ENCODE measurements at regions not wholly inside any gene's neighbourhood (a gene's known extent, or its start where the extent isn't known, plus 50 kb on each side); places are given as distances from the start of the nearest gene placed in this dataset.

GRCh38 chr5:92092239-92092638 is 709.1 kb upstream of the ARRDC3 start:
- Histone ChIP-seq H3K4me1 (no peaks in the 10 kb centered on the region), H3K36me3 (no peaks in the 10 kb centered on the region), H3K9me3 (peaks cover 0 to 3% (median 0%) of the 10 kb centered on the region in 3 donors), H3K4me3 (no peak overlapping the region), H3K27ac (no peak overlapping the region), H3K27me3 (no peaks in the 10 kb centered on the region)
- no peak for ATAC-seq
- 18 to 22% methylated on average over 1 of the region's 1 CpG for WGBS, 2 donors (ENCODE audit: low coverage in 1 of 2)
- TF ChIP-seq POLR2A (IDR thresholded peaks at IDR 0.05) (no peak), EP300 (IDR thresholded peaks at IDR 0.05) (no peak), CTCF (IDR thresholded peaks at IDR 0.05) (no peak), POLR2AphosphoS5 (IDR thresholded peaks at IDR 0.05) (no peak)

GRCh38 chr5:92086059-92086811 is 703.1 kb upstream of the ARRDC3 start:
- 78 to 96% methylated on average over 5 to 8 of the region's 8 CpGs for WGBS, 2 donors (ENCODE audit: low coverage in 1 of 2)
- TF ChIP-seq POLR2AphosphoS5 (IDR thresholded peaks at IDR 0.05) (no peak), POLR2A (IDR thresholded peaks at IDR 0.05) (no peak), CTCF (IDR thresholded peaks at IDR 0.05) (no peak), EP300 (IDR thresholded peaks at IDR 0.05) (no peak)
- Histone ChIP-seq H3K27ac (no peak overlapping the region), H3K4me3 (no peak overlapping the region), H3K36me3 (no peaks in the 10 kb centered on the region), H3K27me3 (no peaks in the 10 kb centered on the region), H3K9me3 (peaks cover 0 to 3% (median 0%) of the 10 kb centered on the region in 3 donors), H3K4me1 (no peaks in the 10 kb centered on the region)
- ATAC-seq: no peak

- no peaks in the 10 kb centered on the region for H3K36me3 ChIP-seq
- no peak for ATAC-seq
- no peak overlapping the region for H3K27ac ChIP-seq
- TF ChIP-seq CTCF (IDR thresholded peaks at IDR 0.05) (no peak), EP300 (IDR thresholded peaks at IDR 0.05) (no peak), POLR2A (IDR thresholded peaks at IDR 0.05) (no peak), POLR2AphosphoS5 (IDR thresholded peaks at IDR 0.05) (no peak)
- no peaks in the 10 kb centered on the region for H3K4me1 ChIP-seq
- no peak overlapping the region for H3K4me3 ChIP-seq
- no peaks in the 10 kb centered on the region for H3K27me3 ChIP-seq
- 46 to 70% methylated on average over 3 to 5 of the region's 7 CpGs for WGBS, 2 donors (ENCODE audit: low coverage in 1 of 2)
- H3K9me3 ChIP-seq: no peaks in the 10 kb centered on the region
Measured at GRCh38 chr5:92081958-92082712, 699.0 kb upstream of the ARRDC3 start.

- no peak overlapping the region for H3K4me3 ChIP-seq
- 32 to 77% methylated on average over 2 of the region's 2 CpGs for WGBS, 2 donors (ENCODE audit: low coverage in 1 of 2)
- H3K4me1 ChIP-seq: no peaks in the 10 kb centered on the region
- TF ChIP-seq POLR2AphosphoS5 (IDR thresholded peaks at IDR 0.05) (no peak), CTCF (IDR thresholded peaks at IDR 0.05) (no peak), EP300 (IDR thresholded peaks at IDR 0.05) (no peak), POLR2A (IDR thresholded peaks at IDR 0.05) (no peak)
- no peaks in the 10 kb centered on the region for H3K9me3 ChIP-seq
- no peaks in the 10 kb centered on the region for H3K36me3 ChIP-seq
- no peaks in the 10 kb centered on the region for H3K27me3 ChIP-seq
- ATAC-seq: no peak
- H3K27ac ChIP-seq: no peak overlapping the region
Measured at GRCh38 chr5:92070786-92071185, 687.7 kb upstream of the ARRDC3 start.
